ENCODE measurements at regions not wholly inside any gene's neighbourhood (a gene's known extent, or its start where the extent isn't known, plus 50 kb on each side); places are given as distances from the start of the nearest gene placed in this dataset.

DNA sequence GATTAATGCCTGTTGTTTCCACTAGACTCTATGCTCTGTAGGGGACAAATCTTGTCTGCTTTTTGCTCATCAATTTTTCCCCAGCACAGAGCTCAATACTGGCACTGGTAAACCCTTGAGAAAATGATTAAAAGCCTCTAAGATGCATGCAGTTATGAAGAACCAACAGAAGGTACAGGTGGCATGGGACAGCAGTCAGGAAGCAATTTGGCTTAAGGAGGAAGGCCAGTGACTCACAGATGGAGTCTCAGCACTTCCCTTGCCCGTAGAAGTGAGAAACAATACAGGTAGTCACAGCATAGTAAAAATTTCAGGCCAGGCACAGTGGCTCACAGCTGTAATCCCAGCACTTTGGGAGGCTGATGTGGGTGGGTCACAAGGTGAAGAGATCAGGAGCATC is 504.7 kb upstream of the RBFOX1 start:
- TF ChIP-seq, protein P1, sequence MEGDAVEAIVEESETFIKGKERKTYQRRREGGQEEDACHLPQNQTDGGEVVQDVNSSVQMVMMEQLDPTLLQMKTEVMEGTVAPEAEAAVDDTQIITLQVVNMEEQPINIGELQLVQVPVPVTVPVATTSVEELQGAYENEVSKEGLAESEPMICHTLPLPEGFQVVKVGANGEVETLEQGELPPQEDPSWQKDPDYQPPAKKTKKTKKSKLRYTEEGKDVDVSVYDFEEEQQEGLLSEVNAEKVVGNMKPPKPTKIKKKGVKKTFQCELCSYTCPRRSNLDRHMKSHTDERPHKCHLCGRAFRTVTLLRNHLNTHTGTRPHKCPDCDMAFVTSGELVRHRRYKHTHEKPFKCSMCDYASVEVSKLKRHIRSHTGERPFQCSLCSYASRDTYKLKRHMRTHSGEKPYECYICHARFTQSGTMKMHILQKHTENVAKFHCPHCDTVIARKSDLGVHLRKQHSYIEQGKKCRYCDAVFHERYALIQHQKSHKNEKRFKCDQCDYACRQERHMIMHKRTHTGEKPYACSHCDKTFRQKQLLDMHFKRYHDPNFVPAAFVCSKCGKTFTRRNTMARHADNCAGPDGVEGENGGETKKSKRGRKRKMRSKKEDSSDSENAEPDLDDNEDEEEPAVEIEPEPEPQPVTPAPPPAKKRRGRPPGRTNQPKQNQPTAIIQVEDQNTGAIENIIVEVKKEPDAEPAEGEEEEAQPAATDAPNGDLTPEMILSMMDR (conservative IDR thresholded peaks at IDR 0.05; ENCODE audit: low read depth, low read length) = no peak
- TF ChIP-seq EZH2 (IDR thresholded peaks at IDR 0.05; ENCODE audit: low read length, unreplicated experiment) (no peak), EZH2phosphoT487 (IDR thresholded peaks at IDR 0.05; ENCODE audit: borderline replicate concordance, low read length) (no peak)
